ENCODE measurements at regions not wholly inside any gene's neighbourhood (a gene's known extent, or its start where the extent isn't known, plus 50 kb on each side); places are given as distances from the start of the nearest gene placed in this dataset.

- TF ChIP-seq CTCF (IDR thresholded peaks at IDR 0.05) (no peak), POLR2A (IDR thresholded peaks at IDR 0.05) (no peak)
Measured at GRCh38 chr5:174242573-174242972, 197.1 kb downstream of the NSG2 start.
